NCI-H2029 treated with DMSO at 0.1 percent for 48 hours (cell line): ENCODE measurements at regions not wholly inside any gene's neighbourhood (a gene's known extent, or its start where the extent isn't known, plus 50 kb on each side); places are given as distances from the start of the nearest gene placed in this dataset.
"Not testable (repeated sequence)": the region's sequence is repeated elsewhere in the genome, so short reads cannot be mapped to it uniquely, and the experiment has no call there.

Experiments used
- DNase-seq: peaks from one replicate; lab custom pipeline; 2025; lab: John Stamatoyannopoulos, UW

- no peak for DNase-seq
Observed at GRCh38 chr2:116769514-116769913, 1045.0 kb upstream of the DDX18 start.

- no peak for DNase-seq
Observed at GRCh38 chr2:116776556-116776955, 1037.9 kb upstream of the DDX18 start.

- no peak for DNase-seq
Observed at GRCh38 chr2:116787848-116788247, 1026.6 kb upstream of the DDX18 start.

- DNase-seq: no peak
Observed at GRCh38 chr2:116802671-116803070, 1011.8 kb upstream of the DDX18 start.

GRCh38 chr2:116804901-116805300 lies 1009.6 kb upstream of the DDX18 start:
- no peak for DNase-seq

- DNase-seq: not testable (repeated sequence)
Observed at GRCh38 chr2:116806505-116806904, 1008.0 kb upstream of the DDX18 start.

GRCh38 chr2:116809109-116809508 lies 1005.4 kb upstream of the DDX18 start:
- no peak for DNase-seq

GRCh38 chr2:116810071-116810470 lies 1004.4 kb upstream of the DDX18 start:
- no peak for DNase-seq

- DNase-seq: no peak
Observed at GRCh38 chr2:116810645-116811044, 1003.8 kb upstream of the DDX18 start.

GRCh38 chr2:116819355-116819754 lies 995.1 kb upstream of the DDX18 start:
- DNase-seq: no peak

GRCh38 chr2:116820986-116821385 lies 993.5 kb upstream of the DDX18 start:
- no peak for DNase-seq

GRCh38 chr2:116829543-116829942 lies 984.9 kb upstream of the DDX18 start:
- not testable (repeated sequence) for DNase-seq

GRCh38 chr2:116832148-116832547 lies 982.3 kb upstream of the DDX18 start:
- no peak for DNase-seq

- DNase-seq: no peak
Observed at GRCh38 chr2:116833052-116833451, 981.4 kb upstream of the DDX18 start.

- no peak for DNase-seq
Observed at GRCh38 chr2:116842164-116842563, 972.3 kb upstream of the DDX18 start.

- no peak for DNase-seq
Observed at GRCh38 chr2:116859708-116860107, 954.8 kb upstream of the DDX18 start.

GRCh38 chr2:116874021-116874420 lies 940.5 kb upstream of the DDX18 start:
- no peak for DNase-seq

GRCh38 chr2:116877274-116877673 lies 937.2 kb upstream of the DDX18 start:
- no peak for DNase-seq

- DNase-seq: no peak
Observed at GRCh38 chr2:116877944-116878343, 936.5 kb upstream of the DDX18 start.

- no peak for DNase-seq
Observed at GRCh38 chr2:116879650-116880160, 934.8 kb upstream of the DDX18 start.

GRCh38 chr2:116891191-116891590 lies 923.3 kb upstream of the DDX18 start:
- no peak for DNase-seq

- DNase-seq: no peak
Observed at GRCh38 chr2:116911540-116911939, 903.0 kb upstream of the DDX18 start.

- DNase-seq: no peak
Observed at GRCh38 chr2:116915673-116916072, 898.8 kb upstream of the DDX18 start.

- no peak for DNase-seq
Observed at GRCh38 chr2:116917196-116917595, 897.3 kb upstream of the DDX18 start.

- no peak for DNase-seq
Observed at GRCh38 chr2:116918574-116918973, 895.9 kb upstream of the DDX18 start.
